ENCODE measurements at regions not wholly inside any gene's neighbourhood (a gene's known extent, or its start where the extent isn't known, plus 50 kb on each side); places are given as distances from the start of the nearest gene placed in this dataset.

GRCh38 chr7:20521243-20521642 lies 94.2 kb upstream of the ABCB5 start (continued):
- TF ChIP-seq ZFP36 (IDR thresholded peaks at IDR 0.05; ENCODE audit: low read depth, low read length, partially characterized antibody), result no peak
- TF ChIP-seq NKRF (IDR thresholded peaks at IDR 0.05; ENCODE audit: borderline replicate concordance), result no peak
- TF ChIP-seq MAFG (tag; conservative IDR thresholded peaks at IDR 0.05), result no peak

GRCh38 chr7:20529260-20529659 lies 86.2 kb upstream of the ABCB5 start:
- H3K36me3 ChIP-seq (ENCODE audit: control insufficient read depth, insufficient read depth, low read length), result no peaks in the 10 kb centered on the region
- no peak overlapping the region for H3K4me3 ChIP-seq
- H3K9me1 ChIP-seq (ENCODE audit: control insufficient read depth, insufficient read depth, low read length), result no peaks in the 10 kb centered on the region
- no TSS peak for BruUV-seq (replicated peaks)
- intact Hi-C loops (cut with micrococcal nuclease), result no loop called here
- whole genome bisulfite sequencing (ENCODE audit: insufficient coverage, low coverage, missing lambda C conversion rate), result 0% methylated on average over 2 of the region's 2 CpGs
- ChIA-PET POLR2A (no interaction called here), CTCF (ENCODE audit: low intra/inter-chr PET ratio) (no interaction called here)
- H3K27me3 ChIP-seq (ENCODE audit: control insufficient read depth in 2 of 2, insufficient read depth in 2 of 2, low read length in 2 of 2), result no peaks in the 10 kb centered on the region
- no peaks in the 10 kb centered on the region for H4K20me1 ChIP-seq (replicated peaks; ENCODE audit: control insufficient read depth, insufficient read depth, low read length)
- no peaks in the 10 kb centered on the region for H3K9me3 ChIP-seq (replicated peaks; ENCODE audit: control insufficient read depth, insufficient read depth, low read depth, low read length)
- no peak for ATAC-seq
- H3K4me1 ChIP-seq (replicated peaks in 1 of 2; ENCODE audit: control insufficient read depth in 2 of 2, insufficient read depth in 2 of 2, low read length in 2 of 2), result no peaks in the 10 kb centered on the region
- no peak overlapping the region for H2AFZ ChIP-seq (ENCODE audit: low read depth, low read length)
- no peak for DNase-seq (ENCODE audit: extremely low read depth in 1 of 4, low spot score in 3 of 4)
- H3K9ac ChIP-seq (ENCODE audit: insufficient read depth in 1 of 2, low read depth in 2 of 2, low read length in 2 of 2), result no peak overlapping the region
- H3K79me2 ChIP-seq (ENCODE audit: control insufficient read depth, insufficient read depth, low read length), result no peaks in the 10 kb centered on the region
- no peak for FAIRE-seq
- in situ Hi-C loops (cut with MboI), result no loop called here
- H3K27ac ChIP-seq (ENCODE audit: extremely low read depth, low read depth, low read length), result no peak overlapping the region
- H3K4me2 ChIP-seq (ENCODE audit: insufficient read depth, low read length), result no peak overlapping the region
- TF ChIP-seq BRF1 (IDR thresholded peaks at IDR 0.05; ENCODE audit: borderline replicate concordance, extremely low read depth, insufficient read length), result no peak
- no peak for TF ChIP-seq ATF3 (IDR thresholded peaks at IDR 0.05)
- TF ChIP-seq ATF3 (CRISPR knock-in tag; conservative IDR thresholded peaks at IDR 0.05), result no peak
